SK-N-SH (cell line): ENCODE measurements at regions not wholly inside any gene's neighbourhood (a gene's known extent, or its start where the extent isn't known, plus 50 kb on each side); places are given as distances from the start of the nearest gene placed in this dataset.

Experiments
- CTCF ChIA-PET: fragments of 300-600, 350-600 bp; formaldehyde crosslinking; extraction: SDS; loops from one replicate; lab custom pipeline; 2021; lab: Yijun Ruan, JAX
- POLR2A ChIA-PET: fragments of 350-600 bp; sonication (Branson Sonifier 250); formaldehyde crosslinking; extraction: SDS; loops from one replicate; lab custom pipeline; 2020; ENCODE audit warnings: antibody characterized with exemption, inconsistent platforms; lab: Yijun Ruan, JAX
- DNase-seq: peaks from one replicate; pipeline ENCODE4 v3.0.0; 2012
- H2AFZ ChIP-seq: fragments of 200-600 bp; sonication (generic); 2 replicates; pipeline ENCODE4 v1.8.1; 2016; ENCODE audit warnings: antibody characterized with exemption, mild to moderate bottlenecking, low read depth
- H3F3A ChIP-seq: fragments of 200-600 bp; sonication (generic); replicated peaks from 2 replicates; pipeline ENCODE3; 2016; ENCODE audit warnings: antibody characterized with exemption, mild to moderate bottlenecking; ENCODE audit not compliant: insufficient read depth
- H3K27ac ChIP-seq, 2 experiments: fragments of 200-500 bp in 1 of 2; fragments of 200-600 bp in 1 of 2; sonication (Bioruptor generic) in 1 of 2; sonication (generic), shearing (Covaris generic) in 1 of 2; 2 replicates each; pipeline versions ENCODE4 v1.5.1 to v1.6.1; 2014 to 2016; ENCODE audit warnings: low read depth in 2 of 2, inconsistent platforms in 1 of 2, low read length in 1 of 2, mild to moderate bottlenecking in 1 of 2, mixed read lengths in 1 of 2
- H3K27me3 ChIP-seq: fragments of 200-600 bp; sonication (generic), shearing (Covaris generic); 2 replicates; pipeline ENCODE4 v1.6.1; 2016; ENCODE audit warnings: mixed run types; ENCODE audit not compliant: insufficient read depth
- H3K36me3 ChIP-seq, 2 experiments: fragments of 200-500 bp in 1 of 2; fragments of 200-600 bp in 1 of 2; sonication (Bioruptor generic) in 1 of 2; sonication (generic) in 1 of 2; replicated peaks in 1 of 2; 2 replicates each; pipeline versions ENCODE3 to v1.5.1; 2014 to 2016; ENCODE audit warnings: low read length in 1 of 2, mild to moderate bottlenecking in 1 of 2; ENCODE audit not compliant: insufficient read depth in 2 of 2, control insufficient read depth in 1 of 2
- H3K4me1 ChIP-seq, 2 experiments: fragments of 200-500 bp in 1 of 2; fragments of 200-600 bp in 1 of 2; sonication (Bioruptor generic) in 1 of 2; sonication (generic), shearing (Covaris generic) in 1 of 2; 2 replicates each; pipeline versions ENCODE4 v1.5.1 to v1.6.1; 2014 to 2016; ENCODE audit warnings: low read depth in 1 of 2, low read length in 1 of 2, mixed run types in 1 of 2; ENCODE audit not compliant: insufficient read depth in 2 of 2, control insufficient read depth in 1 of 2
- H3K4me2 ChIP-seq: fragments of 200-600 bp; sonication (generic), shearing (Covaris generic); 2 replicates; pipeline ENCODE4 v1.6.1; 2017; ENCODE audit warnings: mixed run types
- H3K4me3 ChIP-seq, 2 experiments: fragments of 200-500 bp in 1 of 2; fragments of 200-600 bp in 1 of 2; sonication (Bioruptor generic) in 1 of 2; sonication (generic), shearing (Covaris generic) in 1 of 2; 2 replicates each; pipeline versions ENCODE4 v1.5.1 to v1.8.1; 2014 to 2016; ENCODE audit warnings: low read depth in 2 of 2, inconsistent platforms in 1 of 2, low read length in 1 of 2, mild to moderate bottlenecking in 1 of 2, mixed read lengths in 1 of 2, moderate library complexity in 1 of 2
- H3K79me2 ChIP-seq: fragments of 200-600 bp; sonication (generic); 2 replicates; pipeline ENCODE4 v1.8.1; 2017; ENCODE audit warnings: mild to moderate bottlenecking; ENCODE audit not compliant: insufficient read depth
- H3K9ac ChIP-seq: fragments of 200-600 bp; sonication (generic); 2 replicates; pipeline ENCODE4 v1.6.1; 2017; ENCODE audit warnings: mixed run types
- H3K9me2 ChIP-seq: fragments of 200-600 bp; sonication (generic); 2 replicates; pipeline ENCODE4 v1.6.1; 2017; ENCODE audit warnings: mixed run types
- H3K9me3 ChIP-seq: fragments of 200-600 bp; sonication (generic); 2 replicates; pipeline ENCODE4 v1.6.1; 2017; ENCODE audit warnings: mixed run types, mild to moderate bottlenecking, moderate library complexity
- H4K20me1 ChIP-seq: fragments of 200-600 bp; sonication (generic); 2 replicates; pipeline ENCODE4 v1.6.1; 2017; ENCODE audit warnings: mild to moderate bottlenecking, mixed run types; ENCODE audit not compliant: insufficient read depth
- EZH2phosphoT487 ChIP-seq: fragments of 200-600 bp; sonication (generic); IDR thresholded peaks from 2 replicates; pipeline ENCODE4 v1.6.1; 2017; ENCODE audit warnings: low read depth, mixed run types, mild to moderate bottlenecking, antibody characterized with exemption, moderate library complexity, borderline replicate concordance
- FOSL2 ChIP-seq: IDR thresholded peaks from 2 replicates; pipeline ENCODE4 v1.4.0; 2012; ENCODE audit warnings: low read depth, mild to moderate bottlenecking, moderate library complexity, borderline replicate concordance
- FOXJ3 ChIP-seq: sonication (generic); formaldehyde crosslinking; IDR thresholded peaks from 2 replicates; pipeline ENCODE4 v1.5.1; 2020; ENCODE audit warnings: mild to moderate bottlenecking, missing genetic modification reagents
- GABPA ChIP-seq: IDR thresholded peaks from 2 replicates; pipeline ENCODE4 v1.4.0; 2012; ENCODE audit warnings: low read depth, mild to moderate bottlenecking
- GATA2 ChIP-seq: sonication (generic); formaldehyde crosslinking; IDR thresholded peaks from 2 replicates; pipeline ENCODE4 v1.5.0; 2020; ENCODE audit warnings: mild to moderate bottlenecking, missing genetic modification reagents
- IRF3 ChIP-seq: fragments of 150-350 bp; IDR thresholded peaks from 2 replicates; pipeline ENCODE4 v1.6.1; 2016; ENCODE audit warnings: mild to moderate bottlenecking, low read depth, low read length
- NFIC ChIP-seq: IDR thresholded peaks from 2 replicates; pipeline ENCODE4 v1.4.0; 2012; ENCODE audit warnings: borderline replicate concordance
- NRF1 ChIP-seq: IDR thresholded peaks from 2 replicates; pipeline ENCODE4 v1.6.1; 2012; ENCODE audit warnings: low read depth, mild to moderate bottlenecking, low read length
- RAD21 ChIP-seq: IDR thresholded peaks from 2 replicates; pipeline ENCODE4 v1.6.1; 2012; ENCODE audit warnings: mild to moderate bottlenecking, low read length
- RCOR1 ChIP-seq: fragments of 150-350 bp; IDR thresholded peaks from 2 replicates; pipeline ENCODE4 v1.6.1; 2017; ENCODE audit warnings: antibody characterized with exemption, low read length
- RFX5 ChIP-seq: IDR thresholded peaks from 2 replicates; pipeline ENCODE4 v1.6.1; 2012; ENCODE audit warnings: mild to moderate bottlenecking, improper control_type of control experiment, low read length
- RXRA ChIP-seq: IDR thresholded peaks from 2 replicates; pipeline ENCODE4 v1.4.0; 2012; ENCODE audit warnings: low read depth, mild to moderate bottlenecking, borderline replicate concordance
- SIN3A ChIP-seq: IDR thresholded peaks from 2 replicates; pipeline ENCODE4 v1.6.1; 2012; ENCODE audit warnings: low read depth, mild to moderate bottlenecking, low read length, moderate library complexity, borderline replicate concordance
- SMC3 ChIP-seq: IDR thresholded peaks from 2 replicates; pipeline ENCODE4 v1.6.1; 2012; ENCODE audit warnings: low read depth, low read length, improper control_type of control experiment
- TAF1 ChIP-seq: IDR thresholded peaks from 2 replicates; pipeline ENCODE4 v1.6.1; 2012; ENCODE audit warnings: low read depth, mild to moderate bottlenecking, low read length, moderate library complexity, borderline replicate concordance
- TCF12 ChIP-seq: IDR thresholded peaks from 2 replicates; pipeline ENCODE4 v1.4.0; 2012
- whole genome bisulfite sequencing: methylation state at CpG from one replicate; pipeline ENCODE4 v1.1.6; 2017; ENCODE audit warnings: low lambda C conversion rate; 5-methylcytosine and 5-hydroxymethylcytosine counted together

DNA sequence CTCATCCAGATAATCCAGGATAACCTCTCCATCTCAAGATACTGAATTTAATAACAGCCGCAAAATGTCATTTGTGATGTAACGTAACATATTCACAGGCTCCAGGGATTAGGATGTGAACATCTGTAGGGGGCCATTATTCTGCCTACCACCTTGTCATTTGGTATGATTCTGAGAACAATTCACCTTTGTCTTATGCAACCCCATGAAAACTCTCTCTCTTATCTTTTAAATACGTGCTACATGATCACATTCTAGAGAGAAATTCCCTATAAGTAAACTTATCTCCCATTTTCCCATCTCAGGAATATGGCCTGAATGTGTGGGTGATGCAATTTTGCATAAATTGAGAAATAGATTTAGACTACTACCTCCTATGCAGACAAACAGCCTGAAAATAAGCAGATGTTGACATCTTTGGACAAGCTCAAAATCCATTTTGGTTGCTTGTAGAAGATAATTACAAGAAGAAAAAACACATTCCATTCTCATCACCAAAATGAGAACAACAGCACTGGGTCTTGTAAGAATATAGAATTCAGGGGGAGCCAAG lies 255.4 kb upstream of the STXBP5 start:
- no peak for DNase-seq
- CTCF ChIA-PET = no interaction called here
- TF ChIP-seq SIN3A (no peak), TAF1 (no peak), RAD21 (no peak), RFX5 (no peak)

GRCh38 chr6:146949425-146949824 lies 254.8 kb upstream of the STXBP5 start:
- Histone ChIP-seq H2AFZ (no peak overlapping the region), H3K79me2 (no peaks in the 10 kb centered on the region), H3F3A (no peaks in the 10 kb centered on the region), H3K9ac (no peak overlapping the region), H3K4me2 (no peak overlapping the region), H3K4me1 (peaks cover 0 to 3% of the 10 kb centered on the region in 2 experiments; a peak in 1 of 4 replicates), H4K20me1 (no peaks in the 10 kb centered on the region), H3K27me3 (no peaks in the 10 kb centered on the region), H3K36me3 (no peaks in the 10 kb centered on the region), H3K9me2 (no peaks in the 10 kb centered on the region), H3K27ac (no peak overlapping the region), H3K4me3 (no peak overlapping the region), H3K9me3 (no peaks in the 10 kb centered on the region)
- no peak for DNase-seq
- CTCF ChIA-PET = no interaction called here
- POLR2A ChIA-PET = no interaction called here
- TF ChIP-seq NFIC (no peak), GABPA (no peak), GATA2 (no peak), TCF12 (no peak), FOXJ3 (no peak), SMC3 (no peak), FOSL2 (no peak), RXRA (no peak), SIN3A (no peak), EZH2phosphoT487 (no peak), RCOR1 (no peak), IRF3 (no peak), NRF1 (no peak)
- WGBS = 54% methylated on average over 1 of the region's 1 CpG

More for the DNA sequence above, 255.4 kb upstream of the STXBP5 start:
- no peaks in the 10 kb centered on the region for H3F3A ChIP-seq
- 89% methylated on average over 3 of the region's 3 CpGs for WGBS
- H2AFZ ChIP-seq = no peak overlapping the region
- no peaks in the 10 kb centered on the region for H3K9me2 ChIP-seq
- H4K20me1 ChIP-seq = no peaks in the 10 kb centered on the region
- H3K79me2 ChIP-seq = no peaks in the 10 kb centered on the region
- no peaks in the 10 kb centered on the region for H3K36me3 ChIP-seq
- no peaks in the 10 kb centered on the region for H3K9me3 ChIP-seq
- POLR2A ChIA-PET = no interaction called here
- no peaks in the 10 kb centered on the region for H3K27me3 ChIP-seq
- H3K4me1 ChIP-seq = peaks cover 0 to 3% of the 10 kb centered on the region in 2 experiments; a peak in 1 of 4 replicates
- H3K27ac ChIP-seq = no peak overlapping the region
- no peak overlapping the region for H3K9ac ChIP-seq
- H3K4me3 ChIP-seq = no peak overlapping the region
- H3K4me2 ChIP-seq = no peak overlapping the region
